ENCODE measurements at regions not wholly inside any gene's neighbourhood (a gene's known extent, or its start where the extent isn't known, plus 50 kb on each side); places are given as distances from the start of the nearest gene placed in this dataset.

GRCh38 chr12:126681676-126682075 is 1585.3 kb upstream of the TMEM132C start:
- TF ChIP-seq TAF1 (IDR thresholded peaks at IDR 0.05; ENCODE audit: low read depth, low read length) (no peak), CTCF (IDR thresholded peaks at IDR 0.05; ENCODE audit: control extremely low read depth in 1 of 3, insufficient read depth in 1 of 3, low read depth in 1 of 3, low read length in 3 of 3) (no peak), RAD21 (IDR thresholded peaks at IDR 0.05 in 1 of 2, conservative IDR thresholded peaks at IDR 0.05 in 1 of 2; ENCODE audit: low read depth in 2 of 2, low read length in 2 of 2) (no peak), EZH2 (IDR thresholded peaks at IDR 0.05; ENCODE audit: low read depth, low read length, severe bottlenecking) (no peak), POLR2AphosphoS5 (IDR thresholded peaks at IDR 0.05; ENCODE audit: low read depth, low read length) (no peak), PHF8 (conservative IDR thresholded peaks at IDR 0.05; ENCODE audit: low read depth, low read length) (no peak)
